Naive thymus-derived CD4-positive, alpha-beta T cell (primary cell): ENCODE measurements at regions not wholly inside any gene's neighbourhood (a gene's known extent, or its start where the extent isn't known, plus 50 kb on each side); places are given as distances from the start of the nearest gene placed in this dataset.

Experiments
- ATAC-seq: fragments of 150-1000 bp; cut with Tn5 transposase; 2 replicates; pipeline ENCODE4 v1.10.0; 2021; ENCODE audit warnings: mild to moderate bottlenecking, moderate library complexity
- CTCF ChIA-PET: fragments of 350-600 bp; sonication (Branson Sonifier 250); formaldehyde crosslinking; loops from one replicate; lab custom pipeline; 2021; ENCODE audit warnings: antibody characterized with exemption; lab: Charles Lee
- POLR2A ChIA-PET: fragments of 350-600 bp; sonication (Branson Sonifier 250); formaldehyde crosslinking; loops from one replicate; lab custom pipeline; 2021; ENCODE audit warnings: antibody characterized with exemption, inconsistent platforms; lab: Charles Lee
- DNase-seq, 9 donors: peaks; one replicate each; pipeline versions ENCODE4 v3.0.0 to v3.0.0-alpha.2; 2020 to 2022; ENCODE audit warnings: mixed read lengths in 1 of 9
- H3K27ac ChIP-seq: one replicate; pipeline ENCODE4 v1.7.0; 2013; ENCODE audit warnings: mild to moderate bottlenecking, low read depth, low read length, moderate library complexity
- H3K27me3 ChIP-seq, 2 donors: one replicate each; pipeline ENCODE4 v1.7.0; 2013; ENCODE audit warnings: low read length in 2 of 2, mild to moderate bottlenecking in 2 of 2, moderate library complexity in 2 of 2; ENCODE audit not compliant: control insufficient read depth in 2 of 2, insufficient read depth in 2 of 2
- H3K36me3 ChIP-seq, 3 experiments: 1 replicate in 2 of 3; 2 replicates in 1 of 3; pipeline ENCODE4 v1.7.0; 2013; ENCODE audit warnings: low read length in 3 of 3, mild to moderate bottlenecking in 3 of 3, moderate library complexity in 1 of 3; ENCODE audit not compliant: insufficient read depth in 3 of 3, control insufficient read depth in 2 of 3
- H3K4me1 ChIP-seq, 2 donors: one replicate each; pipeline ENCODE4 v1.7.0; 2013; ENCODE audit warnings: low read length in 2 of 2, mild to moderate bottlenecking in 2 of 2, moderate library complexity in 1 of 2; ENCODE audit not compliant: control insufficient read depth in 2 of 2, insufficient read depth in 2 of 2
- H3K4me3 ChIP-seq: 2 replicates; pipeline ENCODE4 v1.7.0; 2013; ENCODE audit warnings: mild to moderate bottlenecking, low read length
- H3K9me3 ChIP-seq, 3 experiments: 1 replicate in 2 of 3; 2 replicates in 1 of 3; pipeline ENCODE4 v1.7.0; 2013; ENCODE audit warnings: low read length in 3 of 3; ENCODE audit not compliant: control insufficient read depth in 2 of 3
- H3K27ac Mint-ChIP-seq, 9 donors: one replicate each; pipeline ENCODE4 v1.8.0; 2020 to 2022; ENCODE audit warnings: mixed read lengths in 9 of 9, mild to moderate bottlenecking in 8 of 9, moderate library complexity in 5 of 9, inconsistent platforms in 2 of 9
- H3K27me3 Mint-ChIP-seq, 5 donors: one replicate each; pipeline ENCODE4 v1.8.0; 2021 to 2022; ENCODE audit warnings: mixed read lengths in 5 of 5, mild to moderate bottlenecking in 1 of 5
- H3K36me3 Mint-ChIP-seq, 5 donors: one replicate each; pipeline ENCODE4 v1.8.0; 2020 to 2022; ENCODE audit warnings: mixed read lengths in 5 of 5, mild to moderate bottlenecking in 3 of 5, inconsistent platforms in 1 of 5
- H3K4me1 Mint-ChIP-seq, 7 donors: one replicate each; pipeline ENCODE4 v1.8.0; 2020 to 2022; ENCODE audit warnings: mixed read lengths in 7 of 7, mild to moderate bottlenecking in 3 of 7, inconsistent platforms in 1 of 7
- H3K4me3 Mint-ChIP-seq, 10 donors: one replicate each; pipeline ENCODE4 v1.8.0; 2020 to 2022; ENCODE audit warnings: mild to moderate bottlenecking in 10 of 10, mixed read lengths in 10 of 10, moderate library complexity in 6 of 10, inconsistent platforms in 2 of 10
- H3K9me3 Mint-ChIP-seq, 11 donors: one replicate each; pipeline ENCODE4 v1.8.0; 2020 to 2022; ENCODE audit warnings: mixed read lengths in 11 of 11, mild to moderate bottlenecking in 4 of 11, inconsistent platforms in 1 of 11, moderate library complexity in 1 of 11
- intact Hi-C, 2 donors: fragments of 100-400 bp; cut with micrococcal nuclease; formaldehyde crosslinking; loops; one replicate each; pipeline ENCODE4 v1.15.1; 2023

- peaks cover 0 to 9% (median 4%) of the 10 kb centered on the region in 5 donors for H3K27me3 Mint-ChIP-seq
- DNase-seq = no peak
- intact Hi-C loops = no loop called here
- Histone ChIP-seq H3K27ac (no peak overlapping the region), H3K27me3 (no peaks in the 10 kb centered on the region), H3K9me3 (peaks cover 0 to 4% (median 0%) of the 10 kb centered on the region in 3 experiments), H3K4me3 (no peak overlapping the region), H3K36me3 (no peaks in the 10 kb centered on the region), H3K4me1 (no peaks in the 10 kb centered on the region)
- no peak overlapping the region for H3K27ac Mint-ChIP-seq
- POLR2A ChIA-PET = no interaction called here
- ATAC-seq = no peak
- peaks cover 0 to 9% (median 3%) of the 10 kb centered on the region in 11 donors for H3K9me3 Mint-ChIP-seq
- H3K36me3 Mint-ChIP-seq = no peaks in the 10 kb centered on the region
- H3K4me1 Mint-ChIP-seq = no peaks in the 10 kb centered on the region
- CTCF ChIA-PET = no interaction called here
- no peak overlapping the region for H3K4me3 Mint-ChIP-seq
These were observed 279.2 kb downstream of the SUDS3 start for GRCh38 chr12:118655588-118655987.

GRCh38 chr12:118680356-118680963, 300.9 kb upstream of the SRRM4 start:
- Histone ChIP-seq H3K27ac (no peak overlapping the region), H3K4me1 (no peaks in the 10 kb centered on the region), H3K4me3 (no peak overlapping the region), H3K9me3 (no peaks in the 10 kb centered on the region), H3K36me3 (no peaks in the 10 kb centered on the region), H3K27me3 (no peaks in the 10 kb centered on the region)
- Mint-ChIP-seq H3K27ac (no peak overlapping the region), H3K9me3 (peaks cover 5 to 37% (median 18%) of the 10 kb centered on the region in 11 donors), H3K36me3 (peaks cover 0 to 7% (median 0%) of the 10 kb centered on the region in 5 donors), H3K27me3 (peaks cover 0 to 16% (median 13%) of the 10 kb centered on the region in 5 donors), H3K4me1 (no peaks in the 10 kb centered on the region), H3K4me3 (no peak overlapping the region)
- ChIA-PET CTCF (no interaction called here), POLR2A (no interaction called here)
- DNase-seq (no peak), ATAC-seq (no peak)
- intact Hi-C loops = no loop called here

GRCh38 chr12:118682656-118683055, 298.7 kb upstream of the SRRM4 start:
- no peak overlapping the region for H3K27ac Mint-ChIP-seq
- peaks cover 3 to 23% (median 9%) of the 10 kb centered on the region in 11 donors for H3K9me3 Mint-ChIP-seq
- Histone ChIP-seq H3K9me3 (no peaks in the 10 kb centered on the region), H3K27me3 (no peaks in the 10 kb centered on the region), H3K27ac (no peak overlapping the region), H3K4me1 (no peaks in the 10 kb centered on the region), H3K4me3 (no peak overlapping the region), H3K36me3 (no peaks in the 10 kb centered on the region)
- CTCF ChIA-PET = no interaction called here
- H3K4me1 Mint-ChIP-seq = no peaks in the 10 kb centered on the region
- H3K27me3 Mint-ChIP-seq = peaks cover 0 to 14% (median 13%) of the 10 kb centered on the region in 5 donors
- intact Hi-C loops = no loop called here
- H3K36me3 Mint-ChIP-seq = peaks cover 0 to 7% (median 0%) of the 10 kb centered on the region in 5 donors
- no peak overlapping the region for H3K4me3 Mint-ChIP-seq
- DNase-seq (no peak), ATAC-seq (no peak)
- POLR2A ChIA-PET = no interaction called here

GRCh38 chr12:118685983-118686607, 295.2 kb upstream of the SRRM4 start:
- Histone ChIP-seq H3K27ac (no peak overlapping the region), H3K36me3 (no peaks in the 10 kb centered on the region), H3K4me3 (no peak overlapping the region), H3K4me1 (no peaks in the 10 kb centered on the region), H3K27me3 (no peaks in the 10 kb centered on the region), H3K9me3 (no peaks in the 10 kb centered on the region)
- Mint-ChIP-seq H3K27me3 (peaks cover 0 to 6% (median 5%) of the 10 kb centered on the region in 5 donors), H3K9me3 (peaks cover 0 to 20% (median 6%) of the 10 kb centered on the region in 11 donors), H3K36me3 (peaks cover 0 to 7% (median 0%) of the 10 kb centered on the region in 5 donors), H3K4me3 (no peak overlapping the region), H3K27ac (no peak overlapping the region), H3K4me1 (no peaks in the 10 kb centered on the region)
- ChIA-PET CTCF (no interaction called here), POLR2A (no interaction called here)
- DNase-seq (no peak), ATAC-seq (no peak)
- intact Hi-C loops = no loop called here

- H3K4me1 Mint-ChIP-seq = peaks cover 0 to 1% (median 0%) of the 10 kb centered on the region in 7 donors
- ChIA-PET CTCF (no interaction called here), POLR2A (no interaction called here)
- Histone ChIP-seq H3K4me3 (no peak overlapping the region), H3K9me3 (no peaks in the 10 kb centered on the region), H3K36me3 (no peaks in the 10 kb centered on the region), H3K27ac (no peak overlapping the region), H3K4me1 (no peaks in the 10 kb centered on the region), H3K27me3 (no peaks in the 10 kb centered on the region)
- peaks cover 0 to 5% (median 0%) of the 10 kb centered on the region in 5 donors for H3K27me3 Mint-ChIP-seq
- DNase-seq = no peak
- intact Hi-C loops = no loop called here
- H3K27ac Mint-ChIP-seq = no peak overlapping the region
- no peak overlapping the region for H3K4me3 Mint-ChIP-seq
- H3K36me3 Mint-ChIP-seq = no peaks in the 10 kb centered on the region
- ATAC-seq = no peak
- H3K9me3 Mint-ChIP-seq = peaks cover 0 to 15% (median 2%) of the 10 kb centered on the region in 11 donors
These were observed 291.5 kb upstream of the SRRM4 start for GRCh38 chr12:118689793-118690192.

- CTCF ChIA-PET = no interaction called here
- POLR2A ChIA-PET = no interaction called here
- H3K9me3 Mint-ChIP-seq = peaks cover 0 to 8% (median 3%) of the 10 kb centered on the region in 11 donors
- Histone ChIP-seq H3K9me3 (no peaks in the 10 kb centered on the region), H3K4me1 (no peaks in the 10 kb centered on the region), H3K27ac (no peak overlapping the region), H3K4me3 (no peak overlapping the region), H3K27me3 (no peaks in the 10 kb centered on the region), H3K36me3 (no peaks in the 10 kb centered on the region)
- no peak for DNase-seq
- peaks cover 0 to 5% (median 0%) of the 10 kb centered on the region in 5 donors for H3K27me3 Mint-ChIP-seq
- no peaks in the 10 kb centered on the region for H3K36me3 Mint-ChIP-seq
- no peak for ATAC-seq
- intact Hi-C loops = no loop called here
- H3K27ac Mint-ChIP-seq = no peak overlapping the region
- H3K4me3 Mint-ChIP-seq = no peak overlapping the region
- H3K4me1 Mint-ChIP-seq = peaks cover 0 to 1% (median 0%) of the 10 kb centered on the region in 7 donors
These were observed 290.8 kb upstream of the SRRM4 start for GRCh38 chr12:118690506-118690905.
